K562 (cell line): ENCODE measurements at regions not wholly inside any gene's neighbourhood (a gene's known extent, or its start where the extent isn't known, plus 50 kb on each side); places are given as distances from the start of the nearest gene placed in this dataset.

ENCODE experiments used
- ATAC-seq: fragments of 200-7000 bp; cut with Tn5 transposase; 3 replicates; pipeline ENCODE4 v1.9.1; 2020; ENCODE audit warnings: moderate library complexity
- BruUV-seq: library from RNA; stranded (reverse); fragments of 400-500 nt; replicated peaks from 2 replicates; lab custom pipeline; 2021; lab: Mats Ljungman, UMichigan
- CTCF ChIA-PET: fragments of 300-600 bp; formaldehyde crosslinking; extraction: SDS; loops from one replicate; lab custom pipeline; 2021; ENCODE audit warnings: low intra/inter-chr PET ratio; lab: Yijun Ruan, JAX
- POLR2A ChIA-PET: fragments of 300-600, 350-650 bp; sonication (Branson Sonifier 250); formaldehyde crosslinking; extraction: SDS; loops from one replicate; lab custom pipeline; 2021; ENCODE audit warnings: antibody characterized with exemption, inconsistent platforms; lab: Yijun Ruan, JAX
- DNase-seq, 4 experiments: peaks; one replicate each; pipeline versions ENCODE4 v3.0.0 to v3.0.0-alpha.2; 2011 to 2018; ENCODE audit warnings: low spot score in 3 of 4, mixed read lengths in 3 of 4; ENCODE audit errors: extremely low read depth in 1 of 4
- FAIRE-seq: peaks from 2 replicates; lab custom pipeline; 2011; peaks lifted over from hg19 to GRCh38; lab: Jason Lieb, UNC
- H2AFZ ChIP-seq: 2 replicates; pipeline ENCODE4 v1.6.0; 2011; ENCODE audit warnings: low read depth, low read length, control low read depth, inconsistent platforms
- H3K27ac ChIP-seq: fragments of 200-600 bp; 3 replicates; pipeline ENCODE4 v1.8.0; 2011; ENCODE audit warnings: low read depth, mild to moderate bottlenecking, control low read depth, inconsistent platforms, low read length, moderate library complexity, mixed read lengths; ENCODE audit errors: extremely low read depth
- H3K27me3 ChIP-seq, 2 experiments: fragments of 300-600 bp in 1 of 2; 2 replicates in 1 of 2; 3 replicates in 1 of 2; pipeline versions ENCODE4 v1.6.0 to v1.8.0; 2011; ENCODE audit warnings: inconsistent platforms in 2 of 2, low read length in 2 of 2, mild to moderate bottlenecking in 1 of 2, mixed read lengths in 1 of 2, moderate library complexity in 1 of 2; ENCODE audit not compliant: control insufficient read depth in 2 of 2, insufficient read depth in 2 of 2
- H3K36me3 ChIP-seq: fragments of 300-600 bp; 3 replicates; pipeline ENCODE4 v1.8.0; 2011; ENCODE audit warnings: mild to moderate bottlenecking, low read length, inconsistent platforms; ENCODE audit not compliant: control insufficient read depth, insufficient read depth
- H3K4me1 ChIP-seq, 2 experiments: fragments of 200-600 bp in 1 of 2; replicated peaks in 1 of 2; 2 replicates in 1 of 2; 3 replicates in 1 of 2; pipeline versions ENCODE4 v1.5.1 to v1.8.0; 2011; ENCODE audit warnings: inconsistent platforms in 2 of 2, low read length in 2 of 2, mild to moderate bottlenecking in 1 of 2, mixed read lengths in 1 of 2, moderate library complexity in 1 of 2; ENCODE audit not compliant: control insufficient read depth in 2 of 2, insufficient read depth in 2 of 2
- H3K4me2 ChIP-seq: 2 replicates; pipeline ENCODE4 v1.6.1; 2011; ENCODE audit warnings: low read length, control low read depth, inconsistent platforms, mixed read lengths; ENCODE audit not compliant: insufficient read depth
- H3K4me3 ChIP-seq: fragments of 200-600 bp; sonication (generic), shearing (Covaris generic); 2 replicates; pipeline ENCODE4 v1.5.1; 2016; ENCODE audit warnings: control low read depth, inconsistent platforms
- H3K79me2 ChIP-seq: fragments of 200-600 bp; 3 replicates; pipeline ENCODE4 v1.8.0; 2011; ENCODE audit warnings: low read length, inconsistent platforms; ENCODE audit not compliant: control insufficient read depth, insufficient read depth
- H3K9ac ChIP-seq, 2 experiments: 2 replicates each; pipeline versions ENCODE4 v1.6.0 to v1.6.1; 2011; ENCODE audit warnings: low read depth in 2 of 2, low read length in 2 of 2, control low read depth in 1 of 2, inconsistent platforms in 1 of 2, mild to moderate bottlenecking in 1 of 2, mixed read lengths in 1 of 2; ENCODE audit not compliant: insufficient read depth in 1 of 2
- H3K9me1 ChIP-seq: one replicate; pipeline ENCODE4 v1.6.0; 2011; ENCODE audit warnings: inconsistent platforms, mild to moderate bottlenecking, low read length, moderate library complexity; ENCODE audit not compliant: control insufficient read depth, insufficient read depth
- H3K9me3 ChIP-seq: replicated peaks from 2 replicates; pipeline ENCODE4 v1.5.1; 2011; ENCODE audit warnings: low read depth, low read length, inconsistent platforms; ENCODE audit not compliant: control insufficient read depth, insufficient read depth
- H4K20me1 ChIP-seq: replicated peaks from 2 replicates; pipeline ENCODE4 v1.6.1; 2011; ENCODE audit warnings: low read length, inconsistent platforms, mixed read lengths; ENCODE audit not compliant: control insufficient read depth, insufficient read depth
- CBX3 ChIP-seq, 2 experiments: IDR thresholded peaks; 1 replicate in 1 of 2; 2 replicates in 1 of 2; pipeline ENCODE4 v1.6.1; 2012; ENCODE audit warnings: inconsistent platforms in 2 of 2, low read length in 2 of 2, borderline replicate concordance in 1 of 2, control low read depth in 1 of 2
- CREB1 ChIP-seq, 2 experiments: sonication (generic) in 1 of 2; formaldehyde crosslinking in 1 of 2; IDR thresholded peaks; 2 replicates each; pipeline versions ENCODE4 v1.6.1 to v1.8.0; 2012 to 2022; ENCODE audit warnings: inconsistent platforms in 1 of 2, mild to moderate bottlenecking in 1 of 2, missing genetic modification reagents in 1 of 2, moderate library complexity in 1 of 2
- EHMT2 ChIP-seq: fragments of 450-650 bp; IDR thresholded peaks from 2 replicates; pipeline ENCODE4 v1.6.1; 2018; ENCODE audit warnings: antibody characterized with exemption
- HDAC6 ChIP-seq: IDR thresholded peaks from 2 replicates; pipeline ENCODE4 v1.6.1; 2012; ENCODE audit warnings: low read depth, mild to moderate bottlenecking, control low read depth, inconsistent platforms, low read length, moderate library complexity
- NR3C1 ChIP-seq: sonication (generic); formaldehyde crosslinking; IDR thresholded peaks from 2 replicates; pipeline ENCODE4 v1.8.1; 2022; ENCODE audit warnings: missing genetic modification reagents
- NRF1 ChIP-seq, 2 experiments: fragments of 450-650 bp; IDR thresholded peaks in 1 of 2; conservative IDR thresholded peaks in 1 of 2; 2 replicates each; pipeline ENCODE4 v1.6.1; 2014; ENCODE audit warnings: mild to moderate bottlenecking in 2 of 2
- PCBP2 ChIP-seq: fragments of 200-400 bp; formaldehyde crosslinking; IDR thresholded peaks from 2 replicates; pipeline ENCODE4 v1.6.1; 2018; ENCODE audit warnings: low read length, low read depth, mild to moderate bottlenecking, moderate library complexity; ENCODE audit not compliant: poor library complexity, severe bottlenecking
- POLR2H ChIP-seq: IDR thresholded peaks from 2 replicates; pipeline ENCODE4 v1.6.1; 2016; ENCODE audit warnings: missing genetic modification characterization, low read depth, mild to moderate bottlenecking, control low read depth, missing compliant biosample characterization, moderate library complexity
- RB1 ChIP-seq: fragments of 450-650 bp; IDR thresholded peaks from 2 replicates; pipeline ENCODE4 v1.6.1; 2017; ENCODE audit warnings: low read depth, mild to moderate bottlenecking
- RBM17 ChIP-seq: fragments of 200-400 bp; formaldehyde crosslinking; IDR thresholded peaks from 2 replicates; pipeline ENCODE4 v1.6.1; 2017; ENCODE audit warnings: low read depth, mild to moderate bottlenecking, low read length, borderline replicate concordance
- SAFB ChIP-seq: fragments of 200-400 bp; formaldehyde crosslinking; IDR thresholded peaks from 2 replicates; pipeline ENCODE4 v1.6.1; 2017; ENCODE audit warnings: low read depth, low read length, borderline replicate concordance
- SRSF3 ChIP-seq: fragments of 200-400 bp; formaldehyde crosslinking; IDR thresholded peaks from 2 replicates; pipeline ENCODE4 v1.6.1; 2016; ENCODE audit warnings: mild to moderate bottlenecking, low read length, moderate library complexity; ENCODE audit not compliant: insufficient read depth
- ZBTB7A ChIP-seq: IDR thresholded peaks from 2 replicates; pipeline ENCODE4 v1.6.1; 2011; ENCODE audit warnings: low read depth, mild to moderate bottlenecking, low read length, moderate library complexity, borderline replicate concordance; ENCODE audit not compliant: control insufficient read depth
- ZNF316 ChIP-seq: fragments of 450-650 bp; IDR thresholded peaks from 2 replicates; pipeline ENCODE4 v1.6.1; 2016
- ZNF431 ChIP-seq: sonication (generic); formaldehyde crosslinking; IDR thresholded peaks from 2 replicates; pipeline ENCODE4 v1.8.0; 2022; ENCODE audit warnings: mild to moderate bottlenecking, missing genetic modification reagents
- ZNF507 ChIP-seq: conservative IDR thresholded peaks from 2 replicates; pipeline ENCODE4 v1.6.1; 2017; ENCODE audit warnings: missing genetic modification characterization, missing compliant biosample characterization
- ZNF583 ChIP-seq: fragments of 250-450 bp; sonication (Bioruptor Pico); IDR thresholded peaks from 2 replicates; pipeline ENCODE4 v1.4.0; 2020
- ZNF644 ChIP-seq: fragments of 200-800 bp; sonication (Bioruptor generic); IDR thresholded peaks from 2 replicates; pipeline ENCODE4 v1.6.1; 2016; ENCODE audit warnings: low read depth, missing genetic modification characterization, missing compliant biosample characterization
- WGBS: fragments of 100-300 bp; shearing (Covaris generic); methylation state at CpG from one replicate; pipeline ENCODE4 v1.1.6; 2016; ENCODE audit warnings: low coverage, mixed read lengths; ENCODE audit not compliant: insufficient coverage; ENCODE audit errors: missing lambda C conversion rate; 5-methylcytosine and 5-hydroxymethylcytosine counted together
- in situ Hi-C: fragments of 300-500 bp; cut with MboI; formaldehyde crosslinking; loops from 4 replicates; pipeline ENCODE4 v1.15.0; 2018; ENCODE audit warnings: inconsistent platforms, mixed read lengths
- intact Hi-C: fragments of 100-400 bp; cut with micrococcal nuclease; formaldehyde crosslinking; loops from 2 replicates; pipeline ENCODE4 v1.14.2; 2022

GRCh38 chr4:35250761-35251160 is 993.6 kb downstream of the ARAP2 start (continued):
- no peak for TF ChIP-seq RBM17
- TF ChIP-seq, all 486 proteins: peak for 0

- H2AFZ ChIP-seq, result no peak overlapping the region
- no peaks in the 10 kb centered on the region for H3K4me1 ChIP-seq
- no peaks in the 10 kb centered on the region for H4K20me1 ChIP-seq
- WGBS, result 0% methylated on average over 1 of the region's 1 CpG
- CTCF ChIA-PET, result no interaction called here
- no peak overlapping the region for H3K9ac ChIP-seq
- H3K79me2 ChIP-seq, result no peaks in the 10 kb centered on the region
- in situ Hi-C loops, result no loop called here
- DNase-seq, result no peak
- ATAC-seq, result no peak
- H3K9me1 ChIP-seq, result no peaks in the 10 kb centered on the region
- no TSS peak for BruUV-seq
- H3K9me3 ChIP-seq, result no peaks in the 10 kb centered on the region
- POLR2A ChIA-PET, result no interaction called here
- H3K36me3 ChIP-seq, result no peaks in the 10 kb centered on the region
- no peak overlapping the region for H3K4me3 ChIP-seq
- no peak overlapping the region for H3K27ac ChIP-seq
- H3K4me2 ChIP-seq, result no peak overlapping the region
- H3K27me3 ChIP-seq, result no peaks in the 10 kb centered on the region
- TF ChIP-seq NRF1 (conservative IDR thresholded peaks at IDR 0.05 in 1 of 2, IDR thresholded peaks at IDR 0.05 in 1 of 2) (no peak), POLR2H (tag) (no peak)
- TF ChIP-seq, all 486 proteins: peak for 0
- no peak for FAIRE-seq
- intact Hi-C loops, result no loop called here
Measured at GRCh38 chr4:35252071-35252470, 992.2 kb downstream of the ARAP2 start.

GRCh38 chr4:35252866-35253265 is 991.4 kb downstream of the ARAP2 start:
- H3K4me1 ChIP-seq, result no peaks in the 10 kb centered on the region
- in situ Hi-C loops (no loop called here), intact Hi-C loops (no loop called here)
- H4K20me1 ChIP-seq, result no peaks in the 10 kb centered on the region
- no peak overlapping the region for H3K27ac ChIP-seq
- DNase-seq (no peak), FAIRE-seq (no peak), ATAC-seq (no peak)
- H3K9ac ChIP-seq, result no peak overlapping the region
- H3K9me3 ChIP-seq, result no peaks in the 10 kb centered on the region
- ChIA-PET POLR2A (no interaction called here), CTCF (no interaction called here)
- no peaks in the 10 kb centered on the region for H3K79me2 ChIP-seq
- H2AFZ ChIP-seq, result no peak overlapping the region
- BruUV-seq, result no TSS peak
- H3K4me2 ChIP-seq, result no peak overlapping the region
- no peaks in the 10 kb centered on the region for H3K9me1 ChIP-seq
- no peaks in the 10 kb centered on the region for H3K36me3 ChIP-seq
- H3K27me3 ChIP-seq, result no peaks in the 10 kb centered on the region
- H3K4me3 ChIP-seq, result no peak overlapping the region
- WGBS, result 0% methylated on average over 3 of the region's 3 CpGs
- no peak for TF ChIP-seq PCBP2
- no peak for TF ChIP-seq ZNF507
- TF ChIP-seq RB1, result no peak
- TF ChIP-seq ZNF644 (tag), result no peak
- TF ChIP-seq ZBTB7A, result no peak
- TF ChIP-seq SAFB, result no peak
- no peak for TF ChIP-seq ZNF431 (CRISPR knock-in tag)
- no peak for TF ChIP-seq ZNF316
- TF ChIP-seq ZNF583 (CRISPR knock-in tag), result no peak
- TF ChIP-seq HDAC6, result no peak
- no peak for TF ChIP-seq NR3C1 (CRISPR knock-in tag)
- no peak for TF ChIP-seq EHMT2
- TF ChIP-seq SRSF3, result no peak
- no peak for TF ChIP-seq CBX3 (IDR thresholded peaks at IDR 0.05; ENCODE audit: borderline replicate concordance in 1 of 2, low read length in 2 of 2)
- no peak for TF ChIP-seq CREB1 (IDR thresholded peaks at IDR 0.05)
- TF ChIP-seq CREB1 (CRISPR knock-in tag; IDR thresholded peaks at IDR 0.05), result no peak
